Chondrocyte (in vitro differentiated cells): ENCODE measurements at regions not wholly inside any gene's neighbourhood (a gene's known extent, or its start where the extent isn't known, plus 50 kb on each side); places are given as distances from the start of the nearest gene placed in this dataset.

ENCODE experiments used
- DNase-seq: peaks from one replicate; pipeline ENCODE4 v3.0.0; 2021; ENCODE audit warnings: mixed read lengths, low spot score
- H3K27ac Mint-ChIP-seq: one replicate; pipeline ENCODE4 v1.8.0; 2021; ENCODE audit warnings: mild to moderate bottlenecking, moderate library complexity, mixed read lengths; ENCODE audit not compliant: unreplicated experiment
- H3K27me3 Mint-ChIP-seq: 2 replicates; pipeline ENCODE4 v1.8.0; 2021; ENCODE audit warnings: low read depth, mixed read lengths
- H3K36me3 Mint-ChIP-seq: 2 replicates; pipeline ENCODE4 v1.8.0; 2021; ENCODE audit warnings: low read depth, mixed read lengths
- H3K4me1 Mint-ChIP-seq: 2 replicates; pipeline ENCODE4 v1.8.0; 2021; ENCODE audit warnings: low read depth, mild to moderate bottlenecking, mixed read lengths
- H3K4me3 Mint-ChIP-seq: one replicate; pipeline ENCODE4 v1.8.0; 2021; ENCODE audit warnings: mild to moderate bottlenecking, moderate library complexity, mixed read lengths; ENCODE audit not compliant: unreplicated experiment
- H3K9me3 Mint-ChIP-seq: 2 replicates; pipeline ENCODE4 v1.8.0; 2021; ENCODE audit warnings: low read depth, mixed read lengths
- TF ChIP-seq, protein P1 (sequence below): fragments of 200-600 bp; sonication (generic); IDR thresholded peaks from 2 replicates; pipeline ENCODE4 v1.5.0; 2021; ENCODE audit warnings: antibody characterized with exemption, mild to moderate bottlenecking, moderate library complexity

DNA sequence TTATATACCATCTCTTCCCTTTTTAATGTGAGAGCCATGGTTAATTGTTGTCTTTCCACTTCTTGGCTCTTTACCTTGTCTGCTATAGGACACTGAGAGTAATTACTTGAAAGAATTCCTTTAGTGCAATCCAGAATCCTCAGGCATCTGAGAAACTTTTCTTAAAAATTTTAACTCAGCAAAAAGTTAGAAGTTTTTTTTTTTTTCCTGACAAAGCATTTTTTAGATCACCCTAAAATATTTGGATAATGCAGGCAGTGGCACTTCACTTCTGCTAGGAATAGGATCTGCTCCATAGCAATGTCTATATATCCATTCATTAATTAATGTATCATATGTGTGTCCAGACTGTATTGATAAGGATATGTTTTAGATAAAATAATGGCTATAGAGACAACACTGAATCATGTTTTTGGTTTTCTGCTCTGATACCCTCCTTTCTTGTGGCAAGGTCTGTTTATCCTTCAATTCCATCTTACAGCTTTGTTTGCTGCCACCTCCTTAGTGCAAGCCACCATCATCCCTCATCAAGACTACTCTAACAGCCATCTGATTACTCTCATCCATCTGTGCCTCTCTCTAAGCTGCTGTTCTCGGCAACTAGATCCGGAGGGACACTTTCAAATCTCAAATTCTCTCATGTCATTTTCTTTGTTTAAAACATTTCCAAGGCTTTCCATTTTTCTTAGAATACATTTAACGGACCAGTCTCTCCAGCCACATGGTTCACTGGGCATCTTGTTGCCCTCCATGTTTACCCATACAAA, 563.5 kb downstream of the EDEM1 start:
- TF ChIP-seq, protein P1, sequence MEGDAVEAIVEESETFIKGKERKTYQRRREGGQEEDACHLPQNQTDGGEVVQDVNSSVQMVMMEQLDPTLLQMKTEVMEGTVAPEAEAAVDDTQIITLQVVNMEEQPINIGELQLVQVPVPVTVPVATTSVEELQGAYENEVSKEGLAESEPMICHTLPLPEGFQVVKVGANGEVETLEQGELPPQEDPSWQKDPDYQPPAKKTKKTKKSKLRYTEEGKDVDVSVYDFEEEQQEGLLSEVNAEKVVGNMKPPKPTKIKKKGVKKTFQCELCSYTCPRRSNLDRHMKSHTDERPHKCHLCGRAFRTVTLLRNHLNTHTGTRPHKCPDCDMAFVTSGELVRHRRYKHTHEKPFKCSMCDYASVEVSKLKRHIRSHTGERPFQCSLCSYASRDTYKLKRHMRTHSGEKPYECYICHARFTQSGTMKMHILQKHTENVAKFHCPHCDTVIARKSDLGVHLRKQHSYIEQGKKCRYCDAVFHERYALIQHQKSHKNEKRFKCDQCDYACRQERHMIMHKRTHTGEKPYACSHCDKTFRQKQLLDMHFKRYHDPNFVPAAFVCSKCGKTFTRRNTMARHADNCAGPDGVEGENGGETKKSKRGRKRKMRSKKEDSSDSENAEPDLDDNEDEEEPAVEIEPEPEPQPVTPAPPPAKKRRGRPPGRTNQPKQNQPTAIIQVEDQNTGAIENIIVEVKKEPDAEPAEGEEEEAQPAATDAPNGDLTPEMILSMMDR = no peak
- Mint-ChIP-seq H3K9me3 (peaks cover 12% of the 10 kb centered on the region), H3K36me3 (no peaks in the 10 kb centered on the region), H3K4me1 (no peaks in the 10 kb centered on the region), H3K4me3 (no peak overlapping the region), H3K27ac (no peak overlapping the region), H3K27me3 (no peaks in the 10 kb centered on the region)
- no peak for DNase-seq

DNA sequence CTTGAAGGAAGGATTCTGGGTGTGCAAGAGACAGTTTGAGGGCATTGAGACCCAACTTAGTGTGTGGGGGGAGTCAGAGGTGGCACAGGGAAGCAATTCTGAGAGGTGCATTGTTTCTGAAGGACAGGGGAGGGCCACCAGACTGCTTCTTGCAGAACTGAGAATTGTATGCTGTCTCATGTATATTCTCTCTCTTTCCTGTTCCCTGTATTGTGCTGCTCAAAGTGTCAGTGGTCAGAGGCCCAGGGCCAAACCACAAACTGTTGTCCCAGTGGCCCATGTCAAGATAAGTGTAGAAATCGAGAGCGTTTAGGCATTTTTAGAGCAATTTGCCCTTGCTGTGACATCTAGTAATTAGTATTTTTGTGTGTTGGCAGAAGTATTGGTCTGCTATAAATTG, 567.1 kb downstream of the EDEM1 start:
- Mint-ChIP-seq H3K4me3 (no peak overlapping the region), H3K27ac (no peak overlapping the region), H3K27me3 (no peaks in the 10 kb centered on the region), H3K36me3 (no peaks in the 10 kb centered on the region), H3K4me1 (no peaks in the 10 kb centered on the region), H3K9me3 (peaks cover 12% of the 10 kb centered on the region)
- TF ChIP-seq, protein P1 = no peak
- DNase-seq = no peak

DNA sequence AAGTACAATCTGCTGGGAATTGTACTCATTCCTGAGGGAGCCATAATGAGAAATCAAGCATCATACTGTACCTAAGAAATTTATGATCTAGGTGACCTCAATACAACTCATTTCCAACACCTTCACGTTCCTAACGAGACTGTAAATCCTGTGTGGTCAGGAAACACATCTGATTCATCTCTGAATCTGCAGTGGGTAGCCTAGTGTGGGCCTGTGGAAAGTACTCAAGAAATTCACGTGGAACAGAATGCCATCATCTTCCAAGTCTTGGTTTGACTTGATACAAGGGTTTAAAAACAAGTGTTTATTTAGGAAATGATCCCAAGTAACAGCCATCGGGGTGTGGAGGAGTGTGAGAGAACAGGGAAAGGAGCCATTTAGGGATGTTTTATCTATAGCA, 568.9 kb downstream of the EDEM1 start:
- H3K27ac Mint-ChIP-seq = no peak overlapping the region
- H3K4me3 Mint-ChIP-seq = no peak overlapping the region
- H3K36me3 Mint-ChIP-seq = no peaks in the 10 kb centered on the region
- TF ChIP-seq, protein P1 = no peak
- DNase-seq = no peak
- no peaks in the 10 kb centered on the region for H3K4me1 Mint-ChIP-seq
- no peaks in the 10 kb centered on the region for H3K27me3 Mint-ChIP-seq
- H3K9me3 Mint-ChIP-seq = peaks cover 9% of the 10 kb centered on the region

DNA sequence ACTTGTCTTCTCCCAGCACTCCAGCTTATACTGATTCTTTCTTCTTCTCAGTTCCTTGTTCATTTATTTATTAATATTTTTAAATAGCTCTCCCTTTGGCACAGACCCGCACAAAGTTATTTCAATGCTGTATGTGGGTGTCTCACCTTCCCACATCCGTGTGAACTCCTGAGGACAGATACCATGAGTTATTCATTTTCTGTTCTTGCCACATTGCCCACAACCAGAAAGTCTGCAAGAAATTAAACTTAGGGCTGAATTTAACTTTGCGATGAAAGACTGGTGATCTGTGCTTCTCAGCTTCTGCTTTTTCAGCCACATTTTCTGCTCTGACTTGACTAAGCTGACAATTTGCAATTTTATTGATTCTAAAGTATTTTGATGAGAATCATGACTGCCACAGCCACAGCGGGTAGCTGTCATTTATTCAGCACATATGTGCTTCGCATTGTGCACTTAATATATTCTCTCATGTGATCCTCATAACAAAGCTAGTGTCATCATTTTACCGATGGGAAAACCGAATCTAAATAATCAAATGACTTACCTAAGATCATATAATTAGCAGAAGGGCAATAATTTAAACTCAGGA, 569.8 kb downstream of the EDEM1 start:
- Mint-ChIP-seq H3K9me3 (peaks cover 5% of the 10 kb centered on the region), H3K27me3 (no peaks in the 10 kb centered on the region), H3K36me3 (no peaks in the 10 kb centered on the region), H3K27ac (no peak overlapping the region), H3K4me3 (no peak overlapping the region), H3K4me1 (no peaks in the 10 kb centered on the region)
- no peak for DNase-seq
- TF ChIP-seq, protein P1 = no peak

DNA sequence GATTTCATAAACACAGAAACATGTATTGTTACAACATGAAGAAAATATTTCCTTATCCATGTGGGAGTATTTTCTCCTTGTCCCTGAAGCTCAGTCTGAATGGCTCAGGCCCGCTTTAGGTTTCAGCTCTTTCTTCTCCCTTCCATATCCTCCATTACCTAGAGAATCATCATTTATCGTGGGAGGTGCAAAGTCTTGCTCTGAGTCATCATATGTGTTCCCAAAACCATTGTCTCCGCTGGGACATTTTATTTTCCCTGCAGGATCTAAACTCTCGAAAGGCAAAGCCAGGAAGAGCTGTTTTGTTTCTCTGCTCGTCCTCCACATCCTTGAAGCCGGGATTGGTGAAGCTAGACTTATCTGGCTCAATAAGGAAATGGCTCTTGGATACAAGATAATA, 571.2 kb downstream of the EDEM1 start:
- TF ChIP-seq, protein P1 = no peak
- DNase-seq = no peak
- Mint-ChIP-seq H3K36me3 (no peaks in the 10 kb centered on the region), H3K9me3 (peaks cover 2% of the 10 kb centered on the region), H3K27me3 (no peaks in the 10 kb centered on the region), H3K4me3 (no peak overlapping the region), H3K27ac (no peak overlapping the region), H3K4me1 (no peaks in the 10 kb centered on the region)
